ENCODE measurements at regions not wholly inside any gene's neighbourhood (a gene's known extent, or its start where the extent isn't known, plus 50 kb on each side); places are given as distances from the start of the nearest gene placed in this dataset.

- intact Hi-C loops (cut with micrococcal nuclease; ENCODE audit: unreplicated experiment): no loop called here
- no peaks in the 10 kb centered on the region for H3K9me3 ChIP-seq (replicated peaks; ENCODE audit: control insufficient read depth, insufficient read depth, low read length)
- ChIA-PET CTCF (no interaction called here), RAD21 (ENCODE audit: unreplicated experiment) (no interaction called here), SMC1A (ENCODE audit: uncharacterized antibody, unreplicated experiment) (no interaction called here), POLR2A (no interaction called here)
- H3K27me3 ChIP-seq (replicated peaks in 1 of 2; ENCODE audit: control insufficient read depth in 2 of 2, insufficient read depth in 2 of 2, low read length in 1 of 2): no peaks in the 10 kb centered on the region
- H4K20me1 ChIP-seq (ENCODE audit: control insufficient read depth, insufficient read depth): no peaks in the 10 kb centered on the region
- H2AFZ ChIP-seq (ENCODE audit: control insufficient read depth, low read depth, low read length): no peak overlapping the region
- no peak for DNase-seq (ENCODE audit: low read depth, low spot score)
- H3K4me1 ChIP-seq (ENCODE audit: control insufficient read depth, insufficient read depth, low read length): no peaks in the 10 kb centered on the region
- H3K4me2 ChIP-seq (ENCODE audit: control insufficient read depth, insufficient read depth): no peak overlapping the region
- FAIRE-seq: no peak
- H3K4me3 ChIP-seq: no peak overlapping the region
- BruUV-seq (replicated peaks): no TSS peak
- 45% methylated on average over 4 of the region's 4 CpGs for WGBS (ENCODE audit: insufficient coverage, insufficient replicate concordance, low lambda C conversion rate, missing lambda C conversion rate)
- H3K79me2 ChIP-seq (ENCODE audit: control insufficient read depth, insufficient read depth, low read length): no peaks in the 10 kb centered on the region
- TF ChIP-seq EP300 (IDR thresholded peaks at IDR 0.05; ENCODE audit: borderline replicate concordance in 1 of 2, control insufficient read depth in 1 of 2, low read depth in 2 of 2, low read length in 2 of 2) (no peak), CBX3 (IDR thresholded peaks at IDR 0.05; ENCODE audit: borderline replicate concordance, low read depth) (no peak), ZBTB11 (CRISPR knock-in tag; IDR thresholded peaks at IDR 0.05) (no peak), CEBPB (IDR thresholded peaks at IDR 0.05; ENCODE audit: borderline replicate concordance in 1 of 2, low read depth in 2 of 2, low read length in 2 of 2) (no peak)
- TF ChIP-seq, protein P1, sequence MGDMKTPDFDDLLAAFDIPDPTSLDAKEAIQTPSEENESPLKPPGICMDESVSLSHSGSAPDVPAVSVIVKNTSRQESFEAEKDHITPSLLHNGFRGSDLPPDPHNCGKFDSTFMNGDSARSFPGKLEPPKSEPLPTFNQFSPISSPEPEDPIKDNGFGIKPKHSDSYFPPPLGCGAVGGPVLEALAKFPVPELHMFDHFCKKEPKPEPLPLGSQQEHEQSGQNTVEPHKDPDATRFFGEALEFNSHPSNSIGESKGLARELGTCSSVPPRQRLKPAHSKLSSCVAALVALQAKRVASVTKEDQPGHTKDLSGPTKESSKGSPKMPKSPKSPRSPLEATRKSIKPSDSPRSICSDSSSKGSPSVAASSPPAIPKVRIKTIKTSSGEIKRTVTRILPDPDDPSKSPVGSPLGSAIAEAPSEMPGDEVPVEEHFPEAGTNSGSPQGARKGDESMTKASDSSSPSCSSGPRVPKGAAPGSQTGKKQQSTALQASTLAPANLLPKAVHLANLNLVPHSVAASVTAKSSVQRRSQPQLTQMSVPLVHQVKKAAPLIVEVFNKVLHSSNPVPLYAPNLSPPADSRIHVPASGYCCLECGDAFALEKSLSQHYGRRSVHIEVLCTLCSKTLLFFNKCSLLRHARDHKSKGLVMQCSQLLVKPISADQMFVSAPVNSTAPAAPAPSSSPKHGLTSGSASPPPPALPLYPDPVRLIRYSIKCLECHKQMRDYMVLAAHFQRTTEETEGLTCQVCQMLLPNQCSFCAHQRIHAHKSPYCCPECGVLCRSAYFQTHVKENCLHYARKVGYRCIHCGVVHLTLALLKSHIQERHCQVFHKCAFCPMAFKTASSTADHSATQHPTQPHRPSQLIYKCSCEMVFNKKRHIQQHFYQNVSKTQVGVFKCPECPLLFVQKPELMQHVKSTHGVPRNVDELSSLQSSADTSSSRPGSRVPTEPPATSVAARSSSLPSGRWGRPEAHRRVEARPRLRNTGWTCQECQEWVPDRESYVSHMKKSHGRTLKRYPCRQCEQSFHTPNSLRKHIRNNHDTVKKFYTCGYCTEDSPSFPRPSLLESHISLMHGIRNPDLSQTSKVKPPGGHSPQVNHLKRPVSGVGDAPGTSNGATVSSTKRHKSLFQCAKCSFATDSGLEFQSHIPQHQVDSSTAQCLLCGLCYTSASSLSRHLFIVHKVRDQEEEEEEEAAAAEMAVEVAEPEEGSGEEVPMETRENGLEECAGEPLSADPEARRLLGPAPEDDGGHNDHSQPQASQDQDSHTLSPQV (IDR thresholded peaks at IDR 0.05): no peak
- in situ Hi-C loops (cut with MboI): no loop called here
- no peak overlapping the region for H3K27ac ChIP-seq (ENCODE audit: control insufficient read depth, insufficient read depth)
- no peak for ATAC-seq
- no peaks in the 10 kb centered on the region for H3K36me3 ChIP-seq (ENCODE audit: control insufficient read depth in 2 of 2, insufficient read depth in 2 of 2, low read length in 1 of 2)
- no peak overlapping the region for H3K9ac ChIP-seq (ENCODE audit: control insufficient read depth, insufficient read depth, low read length)
Measured at GRCh38 chr4:180116840-180117239, 2126.4 kb upstream of the TENM3 start.

All from GM12878 (cell line).